Medulla oblongata (tissue), 1 donor: ENCODE measurements at regions not wholly inside any gene's neighbourhood (a gene's known extent, or its start where the extent isn't known, plus 50 kb on each side); places are given as distances from the start of the nearest gene placed in this dataset.
"Not testable (repeated sequence)": the region's sequence is repeated elsewhere in the genome, so short reads cannot be mapped to it uniquely, and the experiment has no call there.

Source experiments
- DNase-seq: peaks from one replicate; pipeline ENCODE4 v3.0.0-alpha.2; 2015; ENCODE audit errors: extremely low spot score

GRCh38 chr5:118604106-118604505 lies 384.2 kb downstream of the DTWD2 start:
- DNase-seq = no peak

- DNase-seq = no peak
Observed at GRCh38 chr5:118603278-118603677, 385.1 kb downstream of the DTWD2 start.

- no peak for DNase-seq
Observed at GRCh38 chr5:118598311-118598710, 390.0 kb downstream of the DTWD2 start.

- DNase-seq = no peak
Observed at GRCh38 chr5:118597543-118597942, 390.8 kb downstream of the DTWD2 start.

GRCh38 chr5:118596255-118596654 lies 392.1 kb downstream of the DTWD2 start:
- peak; percentile 37 for DNase-seq

GRCh38 chr5:118593003-118593328 lies 395.4 kb downstream of the DTWD2 start:
- DNase-seq = no peak

GRCh38 chr5:118592229-118593002 lies 395.9 kb downstream of the DTWD2 start:
- no peak for DNase-seq

- no peak for DNase-seq
Observed at GRCh38 chr5:118590806-118591205, 397.5 kb downstream of the DTWD2 start.

GRCh38 chr5:118580949-118581348 lies 407.4 kb downstream of the DTWD2 start:
- no peak for DNase-seq

GRCh38 chr5:118578093-118578492 lies 410.3 kb downstream of the DTWD2 start:
- no peak for DNase-seq

GRCh38 chr5:118577621-118578020 lies 410.7 kb downstream of the DTWD2 start:
- DNase-seq = no peak

GRCh38 chr5:118570276-118570675 lies 418.1 kb downstream of the DTWD2 start:
- DNase-seq = not testable (repeated sequence)

GRCh38 chr5:118569596-118569995 lies 418.8 kb downstream of the DTWD2 start:
- DNase-seq = not testable (repeated sequence)

- DNase-seq = no peak
Observed at GRCh38 chr5:118565335-118565971, 422.9 kb downstream of the DTWD2 start.

GRCh38 chr5:118561971-118562370 lies 426.4 kb downstream of the DTWD2 start:
- no peak for DNase-seq

- DNase-seq = no peak
Observed at GRCh38 chr5:118561235-118561634, 427.1 kb downstream of the DTWD2 start.

GRCh38 chr5:118558871-118559270 lies 429.5 kb downstream of the DTWD2 start:
- DNase-seq = no peak

- DNase-seq = no peak
Observed at GRCh38 chr5:118557251-118557661, 431.1 kb downstream of the DTWD2 start.

GRCh38 chr5:118556792-118557191 lies 431.6 kb downstream of the DTWD2 start:
- no peak for DNase-seq

GRCh38 chr5:118555727-118556126 lies 432.6 kb downstream of the DTWD2 start:
- no peak for DNase-seq

GRCh38 chr5:118554981-118555380 lies 433.4 kb downstream of the DTWD2 start:
- no peak for DNase-seq

GRCh38 chr5:118554241-118554640 lies 434.1 kb downstream of the DTWD2 start:
- no peak for DNase-seq

- no peak for DNase-seq
Observed at GRCh38 chr5:118553662-118554061, 434.7 kb downstream of the DTWD2 start.
